HG03139 (cell line): ENCODE measurements at regions not wholly inside any gene's neighbourhood (a gene's known extent, or its start where the extent isn't known, plus 50 kb on each side); places are given as distances from the start of the nearest gene placed in this dataset.

Experiments used
- ATAC-seq: cut with Tn5 transposase; IDR thresholded peaks from one replicate; pipeline ENCODE4 v1.9.1; 2021; ENCODE audit not compliant: unreplicated experiment

DNA sequence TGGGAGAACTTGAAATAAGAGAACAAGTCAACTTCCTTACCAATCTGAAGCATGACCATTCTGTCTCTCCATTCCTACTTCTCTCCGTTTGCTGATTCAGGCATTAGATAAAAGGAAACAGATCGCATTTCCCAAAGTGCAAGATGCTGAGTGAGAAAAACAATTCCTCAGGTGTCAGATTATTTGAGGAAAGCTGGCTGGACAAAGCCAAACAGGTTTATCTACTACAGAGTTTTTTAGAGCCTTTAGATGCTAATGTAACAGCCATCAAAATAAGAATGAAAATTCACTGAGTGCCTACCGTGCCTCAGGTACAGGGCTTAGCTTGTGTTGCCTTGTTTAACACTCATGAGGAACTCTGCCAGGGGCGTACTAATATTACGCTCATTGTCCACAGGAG, 135.9 kb upstream of the MBL2 start:
- no peak for ATAC-seq

DNA sequence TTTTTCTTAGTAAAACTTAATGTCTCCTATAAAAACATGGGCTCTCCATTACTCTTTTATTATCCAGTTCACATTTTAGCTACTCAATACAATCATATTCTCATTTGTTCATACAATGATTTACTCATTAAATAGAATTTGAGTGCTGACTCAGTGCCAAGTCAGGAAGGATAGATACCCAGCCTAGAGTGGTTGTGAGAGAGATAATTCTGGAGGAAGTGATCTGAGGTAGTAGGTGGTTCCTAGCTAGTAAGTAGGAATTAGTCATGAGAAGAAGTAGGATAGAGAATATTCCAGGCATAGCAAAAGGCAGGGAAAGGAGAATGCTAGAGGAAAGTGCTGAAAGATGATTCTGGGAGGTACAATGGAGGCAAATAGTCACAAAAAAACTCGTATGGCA, 133.5 kb upstream of the MBL2 start:
- ATAC-seq: no peak

DNA sequence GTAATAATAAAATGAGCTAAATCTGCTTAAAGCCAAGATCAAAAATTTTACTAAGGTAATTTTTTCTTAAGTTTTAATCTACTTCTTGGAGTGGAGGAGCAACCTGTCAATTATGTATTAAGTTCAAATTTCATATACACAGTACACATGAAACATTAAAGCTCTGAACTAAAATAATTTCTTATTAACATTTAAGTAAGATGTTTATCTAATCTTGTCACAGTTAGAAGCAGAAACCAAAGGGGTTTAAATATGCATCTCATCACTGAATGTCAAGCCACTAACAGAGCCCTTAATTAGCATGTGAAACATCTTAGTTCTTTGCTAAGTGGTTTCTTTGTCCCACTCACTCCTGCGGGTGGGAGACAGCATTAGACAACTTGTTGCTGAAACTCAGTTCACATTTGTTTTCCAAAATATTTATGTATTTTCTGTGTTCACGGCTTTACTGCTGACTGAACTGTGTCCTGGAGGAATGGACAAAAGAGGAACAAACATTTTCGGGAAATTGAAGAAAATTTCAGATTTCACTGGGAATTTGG, 130.9 kb upstream of the MBL2 start:
- ATAC-seq: no peak

DNA sequence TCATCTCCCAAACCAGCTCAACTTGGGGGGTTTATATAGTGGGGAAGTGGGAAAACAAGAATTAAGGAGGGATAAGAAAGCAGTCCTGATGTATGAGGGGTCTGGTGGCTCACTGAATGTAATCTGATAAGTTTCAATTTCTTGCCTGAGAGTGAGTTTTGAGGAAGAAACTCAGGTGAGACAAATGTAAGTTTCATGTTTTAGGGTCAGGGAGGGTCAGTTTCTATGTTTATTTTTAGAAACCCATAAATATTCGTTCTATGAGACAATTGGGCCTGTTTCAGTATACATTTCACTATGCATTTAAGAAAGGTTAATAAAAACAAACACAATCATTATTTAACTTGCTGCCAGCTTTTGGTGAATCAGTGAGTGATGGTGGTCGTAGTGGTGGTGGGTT, 128.0 kb upstream of the MBL2 start:
- peak; percentile 67 for ATAC-seq

DNA sequence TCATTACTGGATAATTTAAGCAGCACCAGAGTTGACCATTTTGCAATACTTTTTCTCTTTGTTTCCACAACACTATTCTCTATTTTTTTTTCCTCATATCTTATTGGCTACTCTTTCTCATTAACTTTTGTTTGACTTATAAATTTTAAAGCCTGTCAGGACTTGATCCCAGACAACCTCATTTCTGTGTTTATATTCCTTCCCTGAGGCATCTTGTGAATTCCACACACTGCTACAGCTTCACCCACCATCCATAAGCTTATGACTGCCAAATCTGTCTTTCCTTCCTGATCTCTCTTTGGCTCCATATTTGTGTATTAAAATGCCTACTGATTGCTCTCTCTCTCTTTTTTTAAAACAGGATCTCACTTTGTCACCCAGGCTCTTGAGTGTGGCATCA, 124.6 kb upstream of the MBL2 start:
- ATAC-seq: no peak

DNA sequence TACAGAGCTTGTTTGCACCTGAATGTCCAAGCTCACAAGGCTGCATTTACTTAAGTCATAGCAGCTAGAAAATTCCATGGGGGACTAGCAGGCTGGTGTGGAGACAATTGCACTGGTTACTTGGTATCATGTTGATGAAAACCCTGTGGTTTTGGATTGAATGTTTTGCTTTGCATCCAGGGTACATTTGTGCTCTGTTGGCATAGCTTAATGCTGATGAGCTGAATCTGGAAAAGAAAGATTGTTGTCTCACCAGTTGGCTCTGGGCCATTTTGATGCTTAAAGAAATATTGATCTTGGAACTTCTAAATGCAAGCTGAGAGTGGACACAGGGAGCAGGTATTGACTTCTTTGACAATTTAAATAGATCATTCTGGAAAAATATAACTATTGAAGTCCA, 122.5 kb upstream of the MBL2 start:
- ATAC-seq: no peak

DNA sequence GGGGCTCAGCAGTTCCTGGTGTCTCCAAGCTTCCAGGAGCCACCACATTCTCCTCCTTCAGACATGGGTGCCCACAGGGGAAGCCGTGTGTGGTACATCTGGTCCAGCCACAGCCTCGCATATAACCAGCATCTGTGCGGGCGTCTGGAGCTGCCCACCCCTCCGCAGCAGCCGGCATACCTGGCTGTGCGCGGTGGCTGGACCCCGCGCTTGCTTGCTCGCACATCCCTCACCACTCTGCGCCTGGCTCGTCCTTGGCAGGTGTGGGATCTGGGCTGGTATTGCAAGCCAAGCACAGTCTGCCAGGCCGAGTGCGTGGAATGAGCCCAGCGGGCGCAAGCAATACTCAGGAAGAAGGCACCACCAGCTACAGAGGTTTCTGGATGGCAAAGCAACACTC, 117.7 kb upstream of the MBL2 start:
- ATAC-seq: no peak

DNA sequence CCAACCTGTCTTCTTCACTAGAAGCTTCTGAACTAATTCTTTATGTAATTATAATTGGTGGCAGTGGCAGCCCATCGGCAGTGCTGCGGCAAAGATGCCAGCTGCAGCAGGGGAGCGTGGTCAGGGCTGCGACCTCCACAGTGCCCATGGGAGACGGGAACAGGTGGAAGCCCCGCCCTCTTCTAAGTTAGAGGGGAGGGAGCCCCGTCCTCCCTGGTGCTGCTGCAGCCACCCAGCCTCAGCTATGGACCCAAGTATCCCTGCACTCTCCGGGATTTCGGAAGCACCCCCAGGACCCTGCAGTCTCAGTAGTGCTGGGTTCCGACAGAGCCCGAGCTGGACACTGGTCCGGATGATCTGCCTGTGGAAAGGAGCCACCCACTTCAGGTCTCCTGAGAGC, 117.0 kb upstream of the MBL2 start:
- ATAC-seq: no peak

DNA sequence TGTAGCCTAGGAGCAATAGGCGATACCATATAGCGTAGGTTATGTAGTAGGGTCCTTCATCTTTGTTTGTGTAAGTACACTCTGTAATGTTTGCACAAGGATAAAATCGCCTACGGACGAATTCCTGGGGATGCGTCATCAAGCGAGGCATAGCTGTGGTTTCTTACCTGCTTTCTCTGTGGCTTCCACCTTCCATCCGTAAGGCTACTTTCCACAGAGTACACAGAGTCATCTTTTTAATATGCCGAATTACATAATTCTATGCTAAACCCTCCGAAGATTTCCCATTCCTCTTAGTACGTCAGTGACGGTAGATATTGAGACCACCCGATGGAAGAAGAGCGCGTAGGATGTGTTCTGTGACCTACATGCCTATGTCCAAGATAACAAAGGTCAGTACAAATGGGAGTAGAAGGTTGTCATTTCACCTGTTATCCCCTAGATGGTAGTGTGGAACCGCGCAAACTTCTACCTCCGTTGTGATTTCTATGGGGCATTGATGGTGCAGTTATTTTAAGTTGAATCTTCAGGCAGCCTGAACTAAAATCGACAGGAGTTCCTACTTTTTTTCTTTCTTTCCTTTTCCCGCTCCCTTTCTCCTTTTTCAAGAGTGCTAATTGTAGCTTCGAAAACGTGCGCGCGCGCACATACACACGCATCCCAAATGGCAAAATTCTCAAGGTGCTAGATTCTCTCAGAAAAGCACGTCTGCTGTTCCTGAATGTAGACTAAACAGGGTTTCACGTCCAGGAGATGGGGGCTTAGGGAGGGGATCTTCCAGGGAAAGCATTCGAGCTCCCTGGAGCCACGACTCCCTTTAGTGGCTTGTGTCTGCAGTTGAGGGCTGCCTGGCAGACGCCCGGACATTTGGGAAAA, 111.7 kb upstream of the MBL2 start:
- peak; percentile 99 for ATAC-seq

DNA sequence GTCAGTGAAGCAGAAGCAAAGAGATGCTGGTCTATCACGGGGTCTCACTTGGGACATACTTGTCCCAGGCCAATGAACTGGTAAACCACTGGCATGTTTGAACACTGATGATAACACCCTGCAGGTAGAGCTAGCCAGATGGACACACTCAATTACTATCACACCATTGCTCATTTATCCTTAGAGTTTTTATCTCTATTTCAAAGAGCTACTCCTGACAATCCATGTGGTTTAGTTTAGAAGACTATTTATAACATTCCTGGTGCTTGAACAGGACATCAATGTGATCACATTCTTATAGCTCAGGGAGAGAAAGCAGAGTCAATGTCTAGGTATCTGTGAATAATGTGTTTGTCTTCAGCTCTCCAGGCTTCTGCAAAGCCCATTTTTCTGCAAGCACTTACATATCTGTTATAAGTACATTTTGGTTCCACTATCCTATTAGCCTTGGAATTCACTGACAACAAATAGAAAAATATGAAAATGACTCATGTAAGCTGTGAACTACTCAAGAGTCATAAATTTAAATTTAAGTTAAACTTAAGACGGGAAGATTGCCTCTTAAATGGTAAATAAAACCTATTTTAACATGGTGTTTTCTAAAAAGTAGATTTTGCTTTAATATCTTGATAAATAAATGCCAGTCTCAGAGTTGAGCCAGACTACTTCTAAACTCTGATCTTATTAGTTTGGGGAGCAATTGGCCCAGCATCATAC, 106.7 kb upstream of the MBL2 start:
- no peak for ATAC-seq

DNA sequence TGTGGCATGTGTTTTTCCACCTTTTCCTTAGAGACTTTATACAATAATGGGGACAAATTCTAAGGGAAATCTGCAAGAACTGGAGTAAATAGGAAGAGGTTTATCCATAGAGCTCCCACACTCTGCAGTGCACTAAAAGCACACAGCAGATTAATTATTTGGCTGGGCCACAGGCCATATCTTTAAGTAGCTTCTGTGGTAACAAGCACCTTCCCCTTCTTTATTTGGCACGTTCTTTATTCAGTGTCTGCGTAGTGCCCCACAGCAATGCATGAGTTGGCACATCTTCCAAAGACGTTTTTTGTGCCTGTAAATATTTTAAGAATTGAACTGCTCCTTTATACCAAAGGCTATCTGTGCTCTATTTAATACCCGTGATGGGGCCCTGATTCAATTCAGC, 104.9 kb upstream of the MBL2 start:
- no peak for ATAC-seq

DNA sequence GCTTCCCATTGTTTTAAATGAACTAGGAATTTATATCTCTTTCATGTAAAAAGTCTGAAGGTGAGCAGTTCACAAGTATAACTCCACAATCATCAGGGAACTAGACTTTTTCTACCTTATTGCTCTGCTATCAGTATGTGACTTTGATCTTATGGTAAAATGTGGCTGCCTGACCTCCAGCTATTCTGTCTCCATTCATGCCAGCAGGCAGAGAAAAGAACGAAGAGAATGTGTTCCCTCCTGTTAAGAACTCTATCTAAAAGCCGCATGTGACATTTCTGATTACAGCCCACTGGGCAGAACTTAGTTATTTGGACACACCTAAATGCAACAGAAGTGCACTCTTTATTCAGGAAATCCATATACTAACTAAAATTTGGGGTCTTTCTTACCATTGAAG, 102.8 kb upstream of the MBL2 start:
- no peak for ATAC-seq

DNA sequence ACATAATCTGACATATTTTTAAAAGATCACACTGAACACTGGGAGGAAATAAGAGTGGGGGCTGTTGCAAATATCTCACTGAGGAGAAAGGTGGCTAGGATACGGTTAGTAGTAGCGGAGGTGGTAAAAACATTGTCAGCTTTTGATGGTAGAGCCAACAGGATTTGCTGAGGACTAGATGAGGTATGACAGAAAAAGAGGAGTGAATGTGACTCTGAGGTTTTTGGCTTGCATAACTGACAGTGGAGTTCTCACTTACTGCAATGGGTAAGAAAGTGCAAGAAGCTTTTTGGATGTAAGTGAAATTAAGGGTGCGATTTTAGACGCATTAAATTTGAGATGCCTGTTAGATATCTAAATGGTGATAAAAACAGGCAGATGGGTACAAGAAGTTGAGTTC, 102.0 kb upstream of the MBL2 start:
- no peak for ATAC-seq

DNA sequence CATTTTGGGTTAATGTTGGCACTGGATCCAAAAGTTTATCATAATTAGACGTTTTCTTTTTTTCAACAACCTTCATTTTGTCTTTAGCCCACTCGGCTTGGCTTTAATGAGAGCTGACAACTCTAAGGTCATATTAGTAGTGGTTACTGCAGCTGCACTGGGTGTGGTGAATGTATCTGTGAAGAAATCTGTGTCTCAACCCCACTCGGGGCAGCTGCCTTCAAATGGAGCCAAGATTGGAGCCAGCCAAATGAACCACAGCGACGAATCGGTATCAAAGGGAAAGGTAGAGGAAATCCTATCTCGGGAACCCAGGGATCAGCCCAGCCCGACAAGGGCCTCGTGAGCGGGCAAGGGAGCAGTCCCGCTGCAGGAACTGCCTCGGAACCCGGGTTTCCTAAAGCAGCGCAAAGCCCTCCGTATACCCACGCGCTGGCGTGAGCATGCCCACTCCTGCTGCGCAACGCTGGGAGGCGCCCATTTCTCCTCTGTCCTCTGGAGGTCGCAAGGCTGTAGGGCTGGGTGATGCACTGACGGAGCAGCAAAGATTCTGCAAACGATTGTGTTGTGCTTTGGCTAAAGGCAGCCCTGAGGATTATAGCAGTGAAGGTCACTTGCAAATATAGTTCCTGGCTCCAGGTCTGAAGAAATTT, 98.7 kb upstream of the MBL2 start:
- ATAC-seq: no peak

DNA sequence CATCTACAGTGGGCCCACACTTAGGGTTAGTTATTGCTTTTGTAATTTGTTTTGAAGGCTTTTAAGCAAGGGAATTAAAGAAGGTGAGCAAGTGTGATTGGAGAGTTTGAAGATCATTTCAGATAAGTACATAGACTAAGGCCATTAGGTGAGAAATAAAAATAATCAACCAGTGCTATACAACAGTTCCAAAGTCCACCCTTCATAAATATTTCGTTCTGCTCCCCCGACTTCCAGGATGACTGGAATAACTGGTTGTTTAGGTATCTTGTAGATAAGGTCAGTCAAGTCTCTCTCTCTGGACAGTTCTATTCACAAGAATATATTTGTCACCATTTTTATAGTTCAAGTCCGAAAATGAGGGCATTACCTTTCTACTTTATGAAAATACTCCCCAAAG, 98.0 kb upstream of the MBL2 start:
- no peak for ATAC-seq

DNA sequence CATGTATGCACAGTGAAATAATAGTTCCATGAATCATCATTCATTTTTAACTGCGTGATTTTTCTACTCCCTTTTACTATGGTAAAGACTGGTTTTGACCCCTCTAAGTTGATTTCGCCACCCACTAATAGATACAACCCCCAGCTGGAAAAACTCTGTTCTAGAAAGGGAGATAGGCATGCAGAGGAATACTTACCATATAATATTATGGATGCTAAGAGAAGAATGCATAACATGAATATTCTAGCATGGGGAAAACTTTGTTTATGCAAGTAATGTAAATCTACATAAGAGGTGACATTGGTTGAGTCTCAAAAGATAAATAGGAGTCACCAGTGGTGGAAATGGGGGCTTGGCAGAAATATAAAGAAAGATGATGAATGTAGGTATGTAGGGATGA, 97.3 kb upstream of the MBL2 start:
- ATAC-seq: no peak

DNA sequence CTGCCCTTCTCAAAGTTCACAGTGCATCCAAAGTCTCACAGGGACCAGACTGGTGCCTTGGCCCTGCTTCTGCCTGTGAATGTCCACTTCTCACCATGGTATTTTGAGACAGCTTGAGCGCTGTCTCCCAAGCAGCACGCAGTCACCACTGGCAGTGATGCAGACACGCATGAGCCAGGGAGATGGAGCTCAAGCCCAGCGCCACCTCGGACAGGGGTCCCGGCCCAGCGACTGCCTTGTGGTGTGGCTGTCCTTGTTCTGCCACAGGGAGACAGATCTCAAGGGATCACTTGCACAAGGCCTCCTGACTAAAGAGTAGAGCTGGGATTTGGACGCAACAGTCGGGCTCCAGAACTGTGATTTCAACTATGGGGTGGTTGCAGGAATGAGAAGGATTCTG, 92.6 kb upstream of the MBL2 start:
- no peak for ATAC-seq

DNA sequence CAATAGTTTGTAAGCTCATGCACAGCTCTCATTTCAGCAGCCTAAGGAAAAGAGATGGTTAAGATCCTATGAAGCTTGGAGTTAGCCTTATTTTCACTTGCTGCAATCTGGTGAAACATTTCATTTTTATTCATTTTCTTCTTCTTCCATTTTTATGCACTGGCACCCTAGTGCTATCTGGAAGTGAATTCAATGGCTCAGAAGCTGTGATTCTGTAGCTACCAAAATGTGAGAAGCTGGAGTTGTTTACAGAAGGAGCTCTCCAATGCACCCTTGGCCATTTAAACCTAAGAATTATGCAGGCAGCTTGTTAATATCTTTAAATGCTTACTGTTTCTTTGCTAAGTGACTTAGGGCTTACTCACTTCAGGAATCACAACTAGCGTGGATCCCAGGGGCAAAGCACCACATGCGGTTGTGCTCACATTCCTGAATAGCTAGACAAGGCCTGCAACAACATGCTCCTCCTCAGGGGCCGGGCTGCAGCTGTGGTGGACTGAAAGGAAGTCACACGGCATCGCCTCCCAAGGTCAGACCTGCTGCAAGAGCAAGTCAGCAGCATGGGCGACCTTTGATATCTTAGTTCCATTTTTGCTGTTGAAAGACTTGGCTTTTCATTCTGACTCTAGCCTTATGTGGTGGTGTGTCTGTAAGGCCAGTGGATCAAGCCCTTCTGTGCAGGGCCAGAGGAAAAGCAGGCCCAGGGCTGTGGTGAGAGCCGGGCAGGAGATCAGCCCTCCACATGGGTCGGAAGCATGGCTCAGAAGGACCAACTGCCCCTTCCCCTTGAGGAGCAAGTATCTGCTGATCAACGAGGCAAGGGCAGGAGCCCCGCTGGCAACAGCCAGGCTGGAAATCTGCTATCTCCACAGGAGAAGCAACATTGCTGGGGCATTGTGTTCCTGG, 91.9 kb upstream of the MBL2 start:
- no peak for ATAC-seq

DNA sequence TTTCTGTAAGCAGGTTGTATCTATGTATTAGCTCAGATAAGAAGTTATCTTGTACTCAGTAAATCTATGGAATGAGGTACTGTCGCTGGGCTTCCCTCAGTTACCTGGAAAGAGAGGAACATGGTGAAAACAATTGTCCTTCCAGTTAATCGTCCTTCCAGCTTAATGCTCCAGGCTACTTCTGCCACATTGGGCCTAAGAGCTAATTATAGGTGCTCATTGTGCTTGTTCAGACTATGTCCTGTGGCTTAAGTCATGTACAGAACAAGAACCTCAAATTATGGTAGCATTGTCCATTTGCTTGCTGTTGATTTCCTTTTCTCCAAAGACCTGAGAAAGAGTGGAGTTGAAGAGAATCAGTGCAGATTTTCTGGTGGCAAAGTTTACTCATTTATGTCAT, 86.1 kb upstream of the MBL2 start:
- no peak for ATAC-seq

DNA sequence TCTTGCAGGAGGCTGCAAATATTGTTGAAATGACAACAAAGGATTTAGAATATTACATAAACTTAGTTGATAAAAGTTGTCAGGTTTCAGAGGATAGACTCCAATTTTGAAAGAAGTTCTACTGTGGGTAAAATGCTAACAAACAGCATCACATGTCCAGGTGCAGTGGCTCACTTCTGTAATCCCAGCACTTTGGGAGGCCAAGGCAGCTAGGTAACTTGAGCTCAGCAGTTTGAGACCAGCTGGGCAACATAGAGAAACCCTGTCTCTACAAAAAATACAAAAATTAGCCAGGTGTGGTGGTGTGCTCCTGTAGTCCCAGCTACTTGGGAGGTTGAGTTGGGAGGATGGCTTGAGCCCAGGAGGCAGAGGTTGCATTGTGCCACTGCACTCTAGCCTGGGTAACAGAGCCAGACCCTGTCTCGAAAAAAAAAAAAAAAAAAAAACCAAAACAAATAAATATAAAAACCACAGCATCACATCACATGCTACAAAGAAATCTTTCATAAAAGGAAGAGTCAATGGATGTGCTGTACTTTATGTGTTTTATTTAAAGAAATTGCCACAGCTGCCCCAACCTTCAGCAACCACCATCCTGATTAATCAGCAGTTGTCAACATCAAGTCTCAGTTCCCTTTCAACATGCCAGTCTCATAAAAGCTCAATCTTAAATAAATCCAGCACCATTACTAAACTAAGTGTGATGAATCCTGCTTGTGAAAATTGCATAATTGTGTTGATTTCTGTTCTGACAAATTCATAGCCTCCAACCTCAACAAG, 83.2 kb upstream of the MBL2 start:
- no peak for ATAC-seq
